ENCODE measurements at regions not wholly inside any gene's neighbourhood (a gene's known extent, or its start where the extent isn't known, plus 50 kb on each side); places are given as distances from the start of the nearest gene placed in this dataset.
"Not testable (repeated sequence)": the region's sequence is repeated elsewhere in the genome, so short reads cannot be mapped to it uniquely, and the experiment has no call there.

GRCh38 chr4:81595798-81596610 is 124.3 kb upstream of the RASGEF1B start:
- Mint-ChIP-seq H3K4me1 (ENCODE audit: low read depth) (no peaks in the 10 kb centered on the region), H3K36me3 (ENCODE audit: low read depth) (no peaks in the 10 kb centered on the region), H3K4me3 (no peak overlapping the region), H3K9me3 (ENCODE audit: insufficient read depth) (no peaks in the 10 kb centered on the region), H3K27ac (no peak overlapping the region), H3K27me3 (ENCODE audit: low read depth) (no peaks in the 10 kb centered on the region)
- ChIA-PET CTCF (interaction anchor here (0.7 to 2.8 kb wide), 2 partner anchors 129 to 130 kb away, joined by 3 to 14 read pairs; no protein-coding TSS in a partner anchor), POLR2A (interaction anchor here (1.5 kb wide), 1 partner anchor 124 kb away, joined by 4 read pairs; the partner anchor contains the start of gene RASGEF1B)
- ATAC-seq (no peak), DNase-seq (no peak)

- DNase-seq = no peak
- ChIA-PET CTCF (interaction anchor here (0.7 kb wide), 1 partner anchor 128 kb away, joined by 3 read pairs; no protein-coding TSS in a partner anchor), POLR2A (no interaction called here)
- Mint-ChIP-seq H3K4me1 (ENCODE audit: low read depth) (no peaks in the 10 kb centered on the region), H3K36me3 (ENCODE audit: low read depth) (no peaks in the 10 kb centered on the region), H3K4me3 (no peak overlapping the region), H3K27ac (no peak overlapping the region), H3K27me3 (ENCODE audit: low read depth) (no peaks in the 10 kb centered on the region), H3K9me3 (ENCODE audit: insufficient read depth) (no peaks in the 10 kb centered on the region)
- no peak for ATAC-seq
Observed at GRCh38 chr4:81595287-81595686, 123.6 kb upstream of the RASGEF1B start.

GRCh38 chr4:81594490-81595159 is 122.9 kb upstream of the RASGEF1B start:
- H3K27me3 Mint-ChIP-seq (ENCODE audit: low read depth) = no peaks in the 10 kb centered on the region
- H3K9me3 Mint-ChIP-seq (ENCODE audit: insufficient read depth) = no peaks in the 10 kb centered on the region
- no peaks in the 10 kb centered on the region for H3K4me1 Mint-ChIP-seq (ENCODE audit: low read depth)
- no peaks in the 10 kb centered on the region for H3K36me3 Mint-ChIP-seq (ENCODE audit: low read depth)
- POLR2A ChIA-PET = no interaction called here
- H3K27ac Mint-ChIP-seq = no peak overlapping the region
- DNase-seq (no peak), ATAC-seq (no peak)
- no peak overlapping the region for H3K4me3 Mint-ChIP-seq
- CTCF ChIA-PET = no interaction called here

- no peaks in the 10 kb centered on the region for H3K9me3 Mint-ChIP-seq (ENCODE audit: insufficient read depth)
- ATAC-seq = no peak
- no peak for DNase-seq
- H3K27me3 Mint-ChIP-seq (ENCODE audit: low read depth) = no peaks in the 10 kb centered on the region
- no peaks in the 10 kb centered on the region for H3K36me3 Mint-ChIP-seq (ENCODE audit: low read depth)
- no peak overlapping the region for H3K27ac Mint-ChIP-seq
- CTCF ChIA-PET = interaction anchor here (1.2 kb wide), 1 partner anchor 16 kb away, joined by 3 read pairs; no protein-coding TSS in a partner anchor
- no peaks in the 10 kb centered on the region for H3K4me1 Mint-ChIP-seq (ENCODE audit: low read depth)
- no peak overlapping the region for H3K4me3 Mint-ChIP-seq
- POLR2A ChIA-PET = no interaction called here
Observed at GRCh38 chr4:81592701-81593100, 121.0 kb upstream of the RASGEF1B start.

- DNase-seq (no peak), ATAC-seq (no peak)
- Mint-ChIP-seq H3K27ac (no peak overlapping the region), H3K9me3 (ENCODE audit: insufficient read depth) (no peaks in the 10 kb centered on the region), H3K27me3 (ENCODE audit: low read depth) (no peaks in the 10 kb centered on the region), H3K4me1 (ENCODE audit: low read depth) (no peaks in the 10 kb centered on the region), H3K4me3 (no peak overlapping the region), H3K36me3 (ENCODE audit: low read depth) (no peaks in the 10 kb centered on the region)
- ChIA-PET POLR2A (no interaction called here), CTCF (no interaction called here)
Observed at GRCh38 chr4:81590596-81590995, 118.9 kb upstream of the RASGEF1B start.

- H3K4me3 Mint-ChIP-seq = no peak overlapping the region
- H3K27ac Mint-ChIP-seq = no peak overlapping the region
- no peaks in the 10 kb centered on the region for H3K9me3 Mint-ChIP-seq (ENCODE audit: insufficient read depth)
- no peaks in the 10 kb centered on the region for H3K27me3 Mint-ChIP-seq (ENCODE audit: low read depth)
- ChIA-PET CTCF (interaction anchor here (1.8 kb wide), 1 partner anchor 122 kb away, joined by 5 read pairs; no protein-coding TSS in a partner anchor), POLR2A (interaction anchor here (1.0 kb wide), 1 partner anchor 118 kb away, joined by 3 read pairs; no protein-coding TSS in a partner anchor)
- no peak for DNase-seq
- no peaks in the 10 kb centered on the region for H3K4me1 Mint-ChIP-seq (ENCODE audit: low read depth)
- no peaks in the 10 kb centered on the region for H3K36me3 Mint-ChIP-seq (ENCODE audit: low read depth)
- ATAC-seq = no peak
Observed at GRCh38 chr4:81589262-81589661, 117.6 kb upstream of the RASGEF1B start.

- ATAC-seq = no peak
- no peaks in the 10 kb centered on the region for H3K36me3 Mint-ChIP-seq (ENCODE audit: low read depth)
- POLR2A ChIA-PET = no interaction called here
- H3K4me3 Mint-ChIP-seq = no peak overlapping the region
- no peaks in the 10 kb centered on the region for H3K4me1 Mint-ChIP-seq (ENCODE audit: low read depth)
- no peaks in the 10 kb centered on the region for H3K27me3 Mint-ChIP-seq (ENCODE audit: low read depth)
- DNase-seq = no peak
- CTCF ChIA-PET = interaction anchor here (1.0 to 1.2 kb wide), 3 partner anchors 8 to 258 kb away, joined by 3 to 4 read pairs (median 3); no protein-coding TSS in a partner anchor
- H3K27ac Mint-ChIP-seq = no peak overlapping the region
- no peaks in the 10 kb centered on the region for H3K9me3 Mint-ChIP-seq (ENCODE audit: insufficient read depth)
Observed at GRCh38 chr4:81586706-81587105, 115.0 kb upstream of the RASGEF1B start.

- CTCF ChIA-PET; H3K36me3 Mint-ChIP-seq (ENCODE audit: low read depth); ATAC-seq; POLR2A ChIA-PET; H3K27me3 Mint-ChIP-seq (ENCODE audit: low read depth); H3K27ac Mint-ChIP-seq; H3K4me1 Mint-ChIP-seq (ENCODE audit: low read depth); H3K4me3 Mint-ChIP-seq; H3K9me3 Mint-ChIP-seq (ENCODE audit: insufficient read depth); DNase-seq: not testable (repeated sequence)
Observed at GRCh38 chr4:81580994-81581374, 109.3 kb upstream of the RASGEF1B start.

- ChIA-PET CTCF (no interaction called here), POLR2A (no interaction called here)
- no peaks in the 10 kb centered on the region for H3K36me3 Mint-ChIP-seq (ENCODE audit: low read depth)
- no peak for ATAC-seq
- no peak for DNase-seq
- H3K9me3 Mint-ChIP-seq (ENCODE audit: insufficient read depth) = no peaks in the 10 kb centered on the region
- no peaks in the 10 kb centered on the region for H3K27me3 Mint-ChIP-seq (ENCODE audit: low read depth)
- no peak overlapping the region for H3K4me3 Mint-ChIP-seq
- H3K4me1 Mint-ChIP-seq (ENCODE audit: low read depth) = no peaks in the 10 kb centered on the region
- no peak overlapping the region for H3K27ac Mint-ChIP-seq
Observed at GRCh38 chr4:81580346-81580993, 108.8 kb upstream of the RASGEF1B start.

DNA sequence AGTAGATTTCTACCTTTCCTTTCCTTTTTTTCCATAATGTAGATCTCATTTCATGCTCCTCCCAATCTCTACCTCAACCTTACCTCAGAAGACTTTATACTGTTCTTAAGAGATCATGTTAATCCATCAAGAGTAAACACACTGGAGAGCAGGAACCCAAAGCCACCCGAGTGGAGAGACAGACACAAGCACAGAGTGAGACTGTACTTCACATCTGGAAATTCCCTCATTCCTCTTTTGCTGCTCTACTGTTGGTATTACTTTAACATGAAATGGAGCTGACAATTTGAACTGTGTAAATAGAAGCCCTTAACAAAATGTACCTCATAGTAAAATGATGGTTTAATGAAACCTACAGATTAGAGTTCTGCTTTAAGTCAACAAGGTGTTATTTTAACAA is 105.7 kb upstream of the RASGEF1B start:
- H3K4me3 Mint-ChIP-seq = no peak overlapping the region
- ATAC-seq (no peak), DNase-seq (no peak)
- H3K27ac Mint-ChIP-seq = no peak overlapping the region
- no peaks in the 10 kb centered on the region for H3K4me1 Mint-ChIP-seq (ENCODE audit: low read depth)
- no peaks in the 10 kb centered on the region for H3K27me3 Mint-ChIP-seq (ENCODE audit: low read depth)
- ChIA-PET POLR2A (no interaction called here), CTCF (interaction anchor here (1.3 kb wide), 1 partner anchor 15 kb away, joined by 3 read pairs; no protein-coding TSS in a partner anchor)
- H3K36me3 Mint-ChIP-seq (ENCODE audit: low read depth) = no peaks in the 10 kb centered on the region
- H3K9me3 Mint-ChIP-seq (ENCODE audit: insufficient read depth) = no peaks in the 10 kb centered on the region

- no peaks in the 10 kb centered on the region for H3K27me3 Mint-ChIP-seq (ENCODE audit: low read depth)
- H3K36me3 Mint-ChIP-seq (ENCODE audit: low read depth) = no peaks in the 10 kb centered on the region
- no peak overlapping the region for H3K4me3 Mint-ChIP-seq
- ATAC-seq = no peak
- ChIA-PET CTCF (interaction anchor here (1.0 kb wide), 1 partner anchor 12 kb away, joined by 3 read pairs; no protein-coding TSS in a partner anchor), POLR2A (interaction anchor here (1.2 kb wide), 1 partner anchor 103 kb away, joined by 4 read pairs; the partner anchor contains the start of gene RASGEF1B)
- H3K4me1 Mint-ChIP-seq (ENCODE audit: low read depth) = no peaks in the 10 kb centered on the region
- no peak for DNase-seq
- no peak overlapping the region for H3K27ac Mint-ChIP-seq
- H3K9me3 Mint-ChIP-seq (ENCODE audit: insufficient read depth) = no peaks in the 10 kb centered on the region
Observed at GRCh38 chr4:81574991-81575390, 103.3 kb upstream of the RASGEF1B start.

GRCh38 chr4:81573840-81574239 is 102.1 kb upstream of the RASGEF1B start:
- H3K4me3 Mint-ChIP-seq = no peak overlapping the region
- ChIA-PET POLR2A (no interaction called here), CTCF (interaction anchor here (1.0 kb wide), 1 partner anchor 13 kb away, joined by 3 read pairs; no protein-coding TSS in a partner anchor)
- no peak for ATAC-seq
- no peaks in the 10 kb centered on the region for H3K36me3 Mint-ChIP-seq (ENCODE audit: low read depth)
- no peaks in the 10 kb centered on the region for H3K4me1 Mint-ChIP-seq (ENCODE audit: low read depth)
- H3K9me3 Mint-ChIP-seq (ENCODE audit: insufficient read depth) = no peaks in the 10 kb centered on the region
- H3K27ac Mint-ChIP-seq = no peak overlapping the region
- no peak for DNase-seq
- no peaks in the 10 kb centered on the region for H3K27me3 Mint-ChIP-seq (ENCODE audit: low read depth)

Measured in activated CD8-positive, alpha-beta T cell treated with anti-CD3 and anti-CD28 coated beads, Interleukin-2, amount 10 ng/mL, durations not matched to agents 7 days and 5 days (primary cell).